SK-N-SH treated with all-trans-retinoic acid at 6 μM for 48 hours (cell line): ENCODE measurements at regions not wholly inside any gene's neighbourhood (a gene's known extent, or its start where the extent isn't known, plus 50 kb on each side); places are given as distances from the start of the nearest gene placed in this dataset.

Experiments used
- ATAC-seq: fragments of 200-7000 bp; cut with Tn5 transposase; 3 replicates; pipeline ENCODE4 v1.9.1; 2020; ENCODE audit warnings: mild to moderate bottlenecking, moderate library complexity
- ARNTL ChIP-seq: fragments of 450-650 bp; formaldehyde crosslinking; IDR thresholded peaks from 2 replicates; pipeline ENCODE4 v1.5.0; 2020; ENCODE audit warnings: low read depth, mild to moderate bottlenecking, moderate library complexity, borderline replicate concordance
- BACH2 ChIP-seq: fragments of 250-450 bp; sonication (Bioruptor Pico); IDR thresholded peaks from 2 replicates; pipeline ENCODE4 v1.9.0; 2021; ENCODE audit warnings: mild to moderate bottlenecking, borderline replicate concordance
- CREB5 ChIP-seq: fragments of 250-450 bp; sonication (Bioruptor Pico); IDR thresholded peaks from 2 replicates; pipeline ENCODE4 v1.5.1; 2020; ENCODE audit warnings: low read depth, mild to moderate bottlenecking, moderate library complexity
- CSDC2 ChIP-seq: fragments of 250-450 bp; sonication (Bioruptor Pico); IDR thresholded peaks from 2 replicates; pipeline ENCODE4 v1.5.0; 2020; ENCODE audit warnings: mild to moderate bottlenecking, moderate library complexity
- CSRNP3 ChIP-seq: fragments of 250-450 bp; sonication (Bioruptor Pico); IDR thresholded peaks from 2 replicates; pipeline ENCODE4 v1.5.1; 2021; ENCODE audit warnings: mild to moderate bottlenecking, moderate library complexity
- ESRRG ChIP-seq: fragments of 250-450 bp; sonication (Bioruptor Pico); IDR thresholded peaks from 2 replicates; pipeline ENCODE4 v1.6.1; 2021; ENCODE audit warnings: mild to moderate bottlenecking
- GLIS3 ChIP-seq: fragments of 250-450 bp; sonication (Bioruptor Pico); IDR thresholded peaks from 2 replicates; pipeline ENCODE4 v1.5.0; 2020; ENCODE audit warnings: mild to moderate bottlenecking, moderate library complexity
- ISL1 ChIP-seq: fragments of 250-450 bp; sonication (Bioruptor Pico); IDR thresholded peaks from 2 replicates; pipeline ENCODE4 v2.1.2; 2022; ENCODE audit warnings: mild to moderate bottlenecking, moderate library complexity
- OSR1 ChIP-seq: fragments of 250-450 bp; sonication (Bioruptor Pico); IDR thresholded peaks from 2 replicates; pipeline ENCODE4 v1.8.0; 2022; ENCODE audit warnings: moderate library complexity, mild to moderate bottlenecking, inconsistent platforms
- PATZ1 ChIP-seq: fragments of 250-450 bp; sonication (Bioruptor Pico); IDR thresholded peaks from 2 replicates; pipeline ENCODE4 v1.8.0; 2020; ENCODE audit warnings: mild to moderate bottlenecking, moderate library complexity, borderline replicate concordance
- POU6F1 ChIP-seq: fragments of 250-450 bp; sonication (Bioruptor Pico); IDR thresholded peaks from 2 replicates; pipeline ENCODE4 v1.8.0; 2021; ENCODE audit warnings: low read depth, mild to moderate bottlenecking, moderate library complexity, borderline replicate concordance
- PPARA ChIP-seq: fragments of 250-450 bp; sonication (Bioruptor Pico); IDR thresholded peaks from 2 replicates; pipeline ENCODE4 v1.5.0; 2020; ENCODE audit warnings: mild to moderate bottlenecking, borderline replicate concordance
- RARB ChIP-seq: fragments of 250-450 bp; sonication (Bioruptor Pico); IDR thresholded peaks from 2 replicates; pipeline ENCODE4 v1.8.0; 2021; ENCODE audit warnings: mild to moderate bottlenecking, moderate library complexity
- SNAI2 ChIP-seq: fragments of 250-450 bp; sonication (Bioruptor Pico); IDR thresholded peaks from 2 replicates; pipeline ENCODE4 v1.5.0; 2020; ENCODE audit warnings: mild to moderate bottlenecking, moderate library complexity
- TCF4 ChIP-seq: fragments of 250-450 bp; sonication (Bioruptor Pico); IDR thresholded peaks from 2 replicates; pipeline ENCODE4 v1.8.0; 2021; ENCODE audit warnings: mild to moderate bottlenecking, moderate library complexity, borderline replicate concordance
- TOX ChIP-seq: fragments of 250-450 bp; sonication (Bioruptor Pico); IDR thresholded peaks from 2 replicates; pipeline ENCODE4 v1.8.0; 2021; ENCODE audit warnings: mild to moderate bottlenecking, moderate library complexity, borderline replicate concordance
- TSHZ2 ChIP-seq: fragments of 250-450 bp; sonication (Bioruptor Pico); IDR thresholded peaks from 2 replicates; pipeline ENCODE4 v1.5.0; 2020; ENCODE audit warnings: mild to moderate bottlenecking, moderate library complexity
- ZC3H10 ChIP-seq: fragments of 250-450 bp; sonication (Bioruptor Pico); IDR thresholded peaks from 2 replicates; pipeline ENCODE4 v1.5.1; 2021; ENCODE audit warnings: mild to moderate bottlenecking, moderate library complexity
- ZFP3 ChIP-seq: fragments of 250-450 bp; sonication (Bioruptor Pico); IDR thresholded peaks from 2 replicates; pipeline ENCODE4 v1.5.0; 2020; ENCODE audit warnings: mild to moderate bottlenecking, moderate library complexity
- ZFP30 ChIP-seq: fragments of 450-650 bp; formaldehyde crosslinking; IDR thresholded peaks from 2 replicates; pipeline ENCODE4 v1.5.0; 2022; ENCODE audit warnings: mild to moderate bottlenecking, moderate library complexity
- ZNF565 ChIP-seq: fragments of 450-650 bp; formaldehyde crosslinking; conservative IDR thresholded peaks from 2 replicates; pipeline ENCODE4 v1.5.0; 2020; ENCODE audit warnings: low read depth, mild to moderate bottlenecking, moderate library complexity
- ZNF70 ChIP-seq: fragments of 450-650 bp; formaldehyde crosslinking; IDR thresholded peaks from 2 replicates; pipeline ENCODE4 v1.5.0; 2020; ENCODE audit warnings: mild to moderate bottlenecking, moderate library complexity
- ZNF8 ChIP-seq: fragments of 450-650 bp; formaldehyde crosslinking; IDR thresholded peaks from 2 replicates; pipeline ENCODE4 v1.5.0; 2020; ENCODE audit warnings: mild to moderate bottlenecking, moderate library complexity

GRCh38 chr4:64935469-64936001 lies 526.3 kb upstream of the TECRL start:
- no peak for ATAC-seq

GRCh38 chr4:64911846-64912245 lies 502.6 kb upstream of the TECRL start:
- no peak for ATAC-seq
- TF ChIP-seq GLIS3: no peak
- no peak for TF ChIP-seq TCF4 (CRISPR knock-in tag)
- TF ChIP-seq CREB5: no peak
- no peak for TF ChIP-seq SNAI2 (CRISPR knock-in tag)
- no peak for TF ChIP-seq BACH2 (CRISPR knock-in tag)
- no peak for TF ChIP-seq ISL1 (CRISPR knock-in tag)
- no peak for TF ChIP-seq TOX (CRISPR knock-in tag)
- TF ChIP-seq ARNTL (CRISPR knock-in tag): no peak
- TF ChIP-seq ZFP3: no peak
- TF ChIP-seq ESRRG (CRISPR knock-in tag): no peak
- TF ChIP-seq CSRNP3 (CRISPR knock-in tag): no peak
- no peak for TF ChIP-seq RARB (CRISPR knock-in tag)
- no peak for TF ChIP-seq POU6F1 (CRISPR knock-in tag)
- no peak for TF ChIP-seq CSDC2 (CRISPR knock-in tag)
- no peak for TF ChIP-seq TSHZ2
- no peak for TF ChIP-seq OSR1 (CRISPR knock-in tag)
- no peak for TF ChIP-seq ZFP30 (CRISPR knock-in tag)
- no peak for TF ChIP-seq ZNF70 (CRISPR knock-in tag)
- TF ChIP-seq ZNF8 (CRISPR knock-in tag): no peak
- TF ChIP-seq PPARA (CRISPR knock-in tag): no peak

More at GRCh38 chr4:64935469-64936001, 526.3 kb upstream of the TECRL start:
- TF ChIP-seq ZNF70 (CRISPR knock-in tag): no peak
- no peak for TF ChIP-seq ISL1 (CRISPR knock-in tag)
- TF ChIP-seq ZC3H10 (CRISPR knock-in tag): no peak
- no peak for TF ChIP-seq ZNF565 (CRISPR knock-in tag)
- TF ChIP-seq TSHZ2: no peak
- TF ChIP-seq ZNF8 (CRISPR knock-in tag): no peak

GRCh38 chr4:64903986-64904385 lies 494.7 kb upstream of the TECRL start:
- no peak for TF ChIP-seq TCF4 (CRISPR knock-in tag)
- no peak for TF ChIP-seq CREB5
- no peak for TF ChIP-seq GLIS3
- TF ChIP-seq PATZ1 (CRISPR knock-in tag): no peak
- TF ChIP-seq PPARA (CRISPR knock-in tag): no peak
- no peak for TF ChIP-seq ZNF8 (CRISPR knock-in tag)
- no peak for TF ChIP-seq CSDC2 (CRISPR knock-in tag)
- TF ChIP-seq OSR1 (CRISPR knock-in tag): no peak
- no peak for TF ChIP-seq BACH2 (CRISPR knock-in tag)
- no peak for TF ChIP-seq ZFP30 (CRISPR knock-in tag)
- no peak for TF ChIP-seq ZC3H10 (CRISPR knock-in tag)
- TF ChIP-seq ARNTL (CRISPR knock-in tag): no peak
- TF ChIP-seq, all 23 proteins: peak for 0
- ATAC-seq: no peak
